ENCODE measurements at regions not wholly inside any gene's neighbourhood (a gene's known extent, or its start where the extent isn't known, plus 50 kb on each side); places are given as distances from the start of the nearest gene placed in this dataset.

- H3K9me3 ChIP-seq (ENCODE audit: low read depth, low read length): no peaks in the 10 kb centered on the region
- no peak for TF ChIP-seq CTCF (IDR thresholded peaks at IDR 0.05; ENCODE audit: extremely low read depth, low read depth, low read length)
- H3K4me3 ChIP-seq (ENCODE audit: insufficient read depth, low read length): no peak overlapping the region
- H3K27me3 ChIP-seq (ENCODE audit: insufficient read depth, low read length): no peaks in the 10 kb centered on the region
- H3K36me3 ChIP-seq (ENCODE audit: insufficient read depth, low read length): no peaks in the 10 kb centered on the region
- H3K79me2 ChIP-seq (ENCODE audit: insufficient read depth, low read length): no peaks in the 10 kb centered on the region
- no peak overlapping the region for H3K27ac ChIP-seq (ENCODE audit: low read depth, low read length)
- no peaks in the 10 kb centered on the region for H4K20me1 ChIP-seq (ENCODE audit: insufficient read depth, low read length)
- H3K4me1 ChIP-seq (ENCODE audit: insufficient read depth, low read length): peaks cover 28% of the 10 kb centered on the region
- H3K4me2 ChIP-seq (ENCODE audit: insufficient read depth, low read length): no peak overlapping the region
- no peak overlapping the region for H2AFZ ChIP-seq (ENCODE audit: low read length)
- DNase-seq (ENCODE audit: insufficient read length, low spot score, missing footprints): no peak
Measured at GRCh38 chr1:63127376-63127775, 195.0 kb upstream of the FOXD3 start.

- H3K27me3 ChIP-seq (ENCODE audit: insufficient read depth, low read length): no peaks in the 10 kb centered on the region
- H3K4me1 ChIP-seq (ENCODE audit: insufficient read depth, low read length): peaks cover 28% of the 10 kb centered on the region
- H3K9me3 ChIP-seq (ENCODE audit: low read depth, low read length): no peaks in the 10 kb centered on the region
- H3K4me2 ChIP-seq (ENCODE audit: insufficient read depth, low read length): no peak overlapping the region
- no peak overlapping the region for H2AFZ ChIP-seq (ENCODE audit: low read length)
- no peak overlapping the region for H3K27ac ChIP-seq (ENCODE audit: low read depth, low read length)
- no peaks in the 10 kb centered on the region for H3K79me2 ChIP-seq (ENCODE audit: insufficient read depth, low read length)
- H3K4me3 ChIP-seq (ENCODE audit: insufficient read depth, low read length): no peak overlapping the region
- no peak for DNase-seq (ENCODE audit: insufficient read length, low spot score, missing footprints)
- no peak for TF ChIP-seq CTCF (IDR thresholded peaks at IDR 0.05; ENCODE audit: extremely low read depth, low read depth, low read length)
- no peaks in the 10 kb centered on the region for H4K20me1 ChIP-seq (ENCODE audit: insufficient read depth, low read length)
- H3K36me3 ChIP-seq (ENCODE audit: insufficient read depth, low read length): no peaks in the 10 kb centered on the region
Measured at GRCh38 chr1:63128556-63128955, 193.8 kb upstream of the FOXD3 start.

- no peaks in the 10 kb centered on the region for H4K20me1 ChIP-seq (ENCODE audit: insufficient read depth, low read length)
- H3K4me1 ChIP-seq (ENCODE audit: insufficient read depth, low read length): peaks cover 24% of the 10 kb centered on the region
- H3K9me3 ChIP-seq (ENCODE audit: low read depth, low read length): no peaks in the 10 kb centered on the region
- no peak overlapping the region for H3K27ac ChIP-seq (ENCODE audit: low read depth, low read length)
- no peaks in the 10 kb centered on the region for H3K36me3 ChIP-seq (ENCODE audit: insufficient read depth, low read length)
- H3K27me3 ChIP-seq (ENCODE audit: insufficient read depth, low read length): no peaks in the 10 kb centered on the region
- H2AFZ ChIP-seq (ENCODE audit: low read length): no peak overlapping the region
- H3K4me2 ChIP-seq (ENCODE audit: insufficient read depth, low read length): no peak overlapping the region
- H3K79me2 ChIP-seq (ENCODE audit: insufficient read depth, low read length): no peaks in the 10 kb centered on the region
- H3K4me3 ChIP-seq (ENCODE audit: insufficient read depth, low read length): no peak overlapping the region
- DNase-seq (ENCODE audit: insufficient read length, low spot score, missing footprints): no peak
- TF ChIP-seq CTCF (IDR thresholded peaks at IDR 0.05; ENCODE audit: extremely low read depth, low read depth, low read length): no peak
Measured at GRCh38 chr1:63129184-63129583, 193.2 kb upstream of the FOXD3 start.

GRCh38 chr1:63129855-63130254, 192.5 kb upstream of the FOXD3 start:
- DNase-seq (ENCODE audit: insufficient read length, low spot score, missing footprints): no peak
- H3K27me3 ChIP-seq (ENCODE audit: insufficient read depth, low read length): no peaks in the 10 kb centered on the region
- H3K79me2 ChIP-seq (ENCODE audit: insufficient read depth, low read length): no peaks in the 10 kb centered on the region
- H2AFZ ChIP-seq (ENCODE audit: low read length): no peak overlapping the region
- H3K4me3 ChIP-seq (ENCODE audit: insufficient read depth, low read length): no peak overlapping the region
- H3K4me2 ChIP-seq (ENCODE audit: insufficient read depth, low read length): peak overlapping the region; percentile 37
- H4K20me1 ChIP-seq (ENCODE audit: insufficient read depth, low read length): no peaks in the 10 kb centered on the region
- peaks cover 17% of the 10 kb centered on the region for H3K4me1 ChIP-seq (ENCODE audit: insufficient read depth, low read length)
- H3K36me3 ChIP-seq (ENCODE audit: insufficient read depth, low read length): no peaks in the 10 kb centered on the region
- no peaks in the 10 kb centered on the region for H3K9me3 ChIP-seq (ENCODE audit: low read depth, low read length)
- no peak overlapping the region for H3K27ac ChIP-seq (ENCODE audit: low read depth, low read length)
- TF ChIP-seq CTCF (IDR thresholded peaks at IDR 0.05; ENCODE audit: extremely low read depth, low read depth, low read length): no peak

Data from osteoblast (primary cell).